HFFc6 (cell line): ENCODE measurements at regions not wholly inside any gene's neighbourhood (a gene's known extent, or its start where the extent isn't known, plus 50 kb on each side); places are given as distances from the start of the nearest gene placed in this dataset.

ENCODE experiments used
- DNase-seq: peaks from one replicate; pipeline ENCODE4 v3.0.0-alpha.2; 2018
- H3K27ac Mint-ChIP-seq: 2 replicates; pipeline ENCODE4 v1.8.0; 2020; ENCODE audit warnings: mild to moderate bottlenecking, mixed read lengths
- H3K27me3 Mint-ChIP-seq: 2 replicates; pipeline ENCODE4 v1.8.0; 2021; ENCODE audit warnings: mild to moderate bottlenecking, moderate library complexity, mixed read lengths; ENCODE audit not compliant: insufficient read depth
- H3K36me3 Mint-ChIP-seq: 2 replicates; pipeline ENCODE4 v1.8.0; 2021; ENCODE audit warnings: low read depth, mixed read lengths
- H3K4me1 Mint-ChIP-seq: 2 replicates; pipeline ENCODE4 v1.8.0; 2020; ENCODE audit warnings: low read depth, mixed read lengths
- H3K4me3 Mint-ChIP-seq: 2 replicates; pipeline ENCODE4 v1.8.0; 2020; ENCODE audit warnings: mild to moderate bottlenecking, moderate library complexity, mixed read lengths
- H3K9me3 Mint-ChIP-seq: 2 replicates; pipeline ENCODE4 v1.8.0; 2020; ENCODE audit warnings: mild to moderate bottlenecking, mixed read lengths
- CTCF ChIP-seq: fragments of 200-600 bp; sonication (generic); IDR thresholded peaks from 2 replicates; pipeline ENCODE4 v1.5.0; 2021; ENCODE audit warnings: antibody characterized with exemption, mild to moderate bottlenecking

- Mint-ChIP-seq H3K9me3 (peaks cover 4% of the 10 kb centered on the region; the same call in 1 of the 2 replicates), H3K27ac (no peak overlapping the region), H3K4me3 (no peak overlapping the region), H3K4me1 (no peaks in the 10 kb centered on the region), H3K27me3 (no peaks in the 10 kb centered on the region; the same call in 1 of the 2 replicates), H3K36me3 (no peaks in the 10 kb centered on the region)
- no peak for DNase-seq
- no peak for TF ChIP-seq CTCF
Measured at GRCh38 chrX:20663336-20663735, 396.6 kb upstream of the RPS6KA3 start.

GRCh38 chrX:20656721-20657120 is 390.0 kb upstream of the RPS6KA3 start:
- H3K36me3 Mint-ChIP-seq: no peaks in the 10 kb centered on the region
- H3K9me3 Mint-ChIP-seq: peaks cover 5% of the 10 kb centered on the region; the same call in 1 of the 2 replicates
- TF ChIP-seq CTCF: no peak
- H3K4me3 Mint-ChIP-seq: no peak overlapping the region
- no peak overlapping the region for H3K27ac Mint-ChIP-seq
- H3K27me3 Mint-ChIP-seq: no peaks in the 10 kb centered on the region; the same call in 1 of the 2 replicates
- DNase-seq: no peak
- H3K4me1 Mint-ChIP-seq: no peaks in the 10 kb centered on the region

- H3K36me3 Mint-ChIP-seq: no peaks in the 10 kb centered on the region
- no peak for TF ChIP-seq CTCF
Measured at GRCh38 chrX:20654596-20655106, 387.9 kb upstream of the RPS6KA3 start.

GRCh38 chrX:20653070-20653469 is 386.4 kb upstream of the RPS6KA3 start:
- H3K4me3 Mint-ChIP-seq: no peak overlapping the region
- no peak for DNase-seq
- H3K36me3 Mint-ChIP-seq: no peaks in the 10 kb centered on the region
- no peaks in the 10 kb centered on the region for H3K27me3 Mint-ChIP-seq
- no peak overlapping the region for H3K27ac Mint-ChIP-seq
- TF ChIP-seq CTCF: no peak
- H3K4me1 Mint-ChIP-seq: no peaks in the 10 kb centered on the region
- H3K9me3 Mint-ChIP-seq: peaks cover 5% of the 10 kb centered on the region; the same call in 1 of the 2 replicates

More at GRCh38 chrX:20654596-20655106, 387.9 kb upstream of the RPS6KA3 start:
- DNase-seq: no peak
- Mint-ChIP-seq H3K4me3 (no peak overlapping the region), H3K27me3 (no peaks in the 10 kb centered on the region), H3K9me3 (peaks cover 5% of the 10 kb centered on the region; the same call in 1 of the 2 replicates), H3K4me1 (no peaks in the 10 kb centered on the region), H3K27ac (no peak overlapping the region)

GRCh38 chrX:20641954-20642353 is 375.2 kb upstream of the RPS6KA3 start:
- no peak overlapping the region for H3K4me3 Mint-ChIP-seq
- no peaks in the 10 kb centered on the region for H3K36me3 Mint-ChIP-seq
- TF ChIP-seq CTCF: no peak
- no peaks in the 10 kb centered on the region for H3K4me1 Mint-ChIP-seq
- peaks cover 9% of the 10 kb centered on the region for H3K9me3 Mint-ChIP-seq
- no peaks in the 10 kb centered on the region for H3K27me3 Mint-ChIP-seq
- DNase-seq: no peak
- H3K27ac Mint-ChIP-seq: no peak overlapping the region
